Prostate gland (tissue), 2 donors: ENCODE measurements at regions not wholly inside any gene's neighbourhood (a gene's known extent, or its start where the extent isn't known, plus 50 kb on each side); places are given as distances from the start of the nearest gene placed in this dataset.
"Not testable (repeated sequence)": the region's sequence is repeated elsewhere in the genome, so short reads cannot be mapped to it uniquely, and the experiment has no call there.

ENCODE experiments used
- CTCF ChIP-seq, 4 experiments: fragments of 200-600 bp in 2 of 4; fragments of 450-650 bp in 2 of 4; sonication (generic) in 2 of 4; IDR thresholded peaks; 1 replicate in 3 of 4; 2 replicates in 1 of 4; pipeline ENCODE4 v1.5.1; 2016 to 2019; ENCODE audit warnings: antibody characterized with exemption in 4 of 4, mild to moderate bottlenecking in 2 of 4, moderate library complexity in 2 of 4
- POLR2A ChIP-seq: fragments of 450-650 bp; IDR thresholded peaks from one replicate; pipeline ENCODE4 v1.6.1; 2016; ENCODE audit warnings: antibody characterized with exemption, mild to moderate bottlenecking
- POLR2AphosphoS5 ChIP-seq: sonication (generic); formaldehyde crosslinking; IDR thresholded peaks from one replicate; pipeline ENCODE4 v1.6.1; 2017; ENCODE audit warnings: antibody characterized with exemption

GRCh38 chr2:91574255-91574654 lies 2882.8 kb downstream of the RPIA start:
- not testable (repeated sequence) for TF ChIP-seq CTCF (IDR thresholded peaks at IDR 0.05); POLR2A; POLR2AphosphoS5
